Pons (tissue), 1 donor: ENCODE measurements at regions not wholly inside any gene's neighbourhood (a gene's known extent, or its start where the extent isn't known, plus 50 kb on each side); places are given as distances from the start of the nearest gene placed in this dataset.
"Not testable (repeated sequence)": the region's sequence is repeated elsewhere in the genome, so short reads cannot be mapped to it uniquely, and the experiment has no call there.

Experiments
- DNase-seq: peaks from one replicate; pipeline ENCODE4 v3.0.0-alpha.2; 2016; ENCODE audit warnings: low spot score

DNA sequence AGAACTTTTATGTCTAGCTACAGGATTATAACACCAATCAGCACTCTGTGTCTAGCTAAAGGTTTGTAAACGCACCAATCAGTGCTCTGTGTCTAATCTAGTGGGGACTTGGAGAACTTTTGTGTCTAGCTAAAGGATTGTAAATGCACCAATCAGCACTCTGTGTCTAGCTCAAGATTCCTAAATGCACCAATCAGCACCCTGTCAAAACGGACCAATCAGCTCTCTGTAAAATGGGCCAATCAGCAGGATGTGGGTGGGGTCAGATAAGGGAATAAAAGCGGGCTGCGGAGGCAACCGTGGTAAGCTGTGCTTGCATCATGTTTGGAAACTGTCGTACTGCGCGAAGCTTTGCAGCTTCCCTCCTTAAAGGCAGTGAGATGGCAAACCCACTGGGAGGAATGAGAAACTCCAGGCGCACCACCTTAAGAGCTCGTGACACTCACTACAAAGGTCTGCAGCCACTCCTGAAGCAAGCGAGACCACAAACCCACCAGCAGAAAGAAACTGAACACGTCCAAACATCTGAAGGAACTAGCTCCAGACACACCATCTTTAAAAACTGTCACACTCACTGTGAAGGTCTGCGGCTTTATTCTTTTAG is 112.1 kb upstream of the DUSP22 start:
- DNase-seq, result not testable (repeated sequence)

- no peak for DNase-seq
These were observed 111.1 kb upstream of the DUSP22 start for GRCh38 chr6:181049-181654.

DNA sequence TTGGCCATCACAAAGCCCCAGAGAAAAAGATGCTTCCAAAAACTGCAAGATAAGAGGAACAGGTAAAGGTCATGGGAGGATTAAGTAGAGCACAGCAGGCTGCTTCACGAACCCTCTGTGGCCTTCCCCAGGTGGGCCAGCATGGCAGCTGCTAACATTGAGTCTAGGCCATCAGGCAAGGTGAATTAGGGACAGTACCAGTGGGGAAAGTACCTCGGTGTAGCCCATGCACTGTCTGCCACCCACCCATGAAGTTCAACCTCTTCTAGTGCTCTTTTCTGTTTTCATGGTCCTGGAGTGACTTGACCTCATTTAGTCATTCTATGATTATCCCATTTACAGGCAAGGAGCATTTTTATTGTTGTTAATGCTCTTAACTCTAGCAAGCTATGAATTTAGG is 108.6 kb upstream of the DUSP22 start:
- no peak for DNase-seq

- no peak for DNase-seq
These were observed 108.1 kb upstream of the DUSP22 start for GRCh38 chr6:184161-184700.

DNA sequence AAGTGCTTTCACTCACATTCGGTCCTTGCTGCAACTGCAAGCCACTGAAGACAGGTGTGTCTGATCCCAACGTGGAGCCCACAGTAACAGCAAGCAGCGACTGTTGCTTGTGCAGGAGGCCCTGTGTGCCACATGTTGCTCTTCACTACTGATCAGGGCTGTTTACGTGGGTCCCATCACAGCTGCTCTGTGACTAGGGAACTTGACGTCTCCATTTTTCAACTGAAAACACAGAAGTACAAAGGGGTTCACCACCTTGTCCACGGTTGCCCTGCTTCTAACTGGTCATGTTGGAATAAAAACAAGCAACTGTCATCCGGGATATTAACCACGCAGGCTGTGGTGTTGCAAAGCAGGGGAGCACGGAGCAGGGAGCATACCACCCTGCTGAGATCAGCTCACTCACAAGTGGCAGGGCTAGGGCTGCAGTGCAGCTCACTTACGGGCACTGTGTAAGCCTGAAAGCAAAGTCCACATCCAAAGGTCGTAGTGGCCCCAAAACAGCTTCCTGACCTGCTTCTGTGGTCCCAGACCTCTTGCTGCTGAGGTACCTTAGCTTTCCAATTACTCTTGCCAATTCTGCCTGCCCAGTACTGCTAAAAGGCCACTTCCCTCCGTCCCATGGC is 105.8 kb upstream of the DUSP22 start:
- no peak for DNase-seq

- no peak for DNase-seq
These were observed 105.0 kb upstream of the DUSP22 start for GRCh38 chr6:187210-187861.

GRCh38 chr6:188821-189655 is 103.2 kb upstream of the DUSP22 start:
- peak; percentile 75 for DNase-seq

- DNase-seq, result no peak
These were observed 102.6 kb upstream of the DUSP22 start for GRCh38 chr6:189676-190075.

GRCh38 chr6:190596-191395 is 101.5 kb upstream of the DUSP22 start:
- no peak for DNase-seq

GRCh38 chr6:191487-192312 is 100.6 kb upstream of the DUSP22 start:
- no peak for DNase-seq

DNA sequence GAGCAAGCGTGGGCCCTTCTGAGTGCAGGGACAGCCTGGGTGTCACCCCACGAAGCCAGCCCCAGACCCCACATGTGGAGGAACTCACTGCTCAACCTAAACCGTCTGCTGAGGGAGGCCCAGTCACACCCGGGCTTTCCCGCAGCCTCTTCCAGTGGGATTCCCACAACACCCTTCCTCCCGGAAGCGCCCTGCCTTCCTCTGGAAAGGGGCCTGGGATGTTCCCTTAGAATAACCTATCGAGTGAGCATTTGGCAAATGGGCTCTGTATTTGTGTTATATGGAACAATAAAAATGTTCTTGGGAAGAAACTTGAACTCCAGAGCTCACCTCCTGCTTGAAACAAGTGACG is 100.0 kb upstream of the DUSP22 start:
- DNase-seq, result no peak

DNA sequence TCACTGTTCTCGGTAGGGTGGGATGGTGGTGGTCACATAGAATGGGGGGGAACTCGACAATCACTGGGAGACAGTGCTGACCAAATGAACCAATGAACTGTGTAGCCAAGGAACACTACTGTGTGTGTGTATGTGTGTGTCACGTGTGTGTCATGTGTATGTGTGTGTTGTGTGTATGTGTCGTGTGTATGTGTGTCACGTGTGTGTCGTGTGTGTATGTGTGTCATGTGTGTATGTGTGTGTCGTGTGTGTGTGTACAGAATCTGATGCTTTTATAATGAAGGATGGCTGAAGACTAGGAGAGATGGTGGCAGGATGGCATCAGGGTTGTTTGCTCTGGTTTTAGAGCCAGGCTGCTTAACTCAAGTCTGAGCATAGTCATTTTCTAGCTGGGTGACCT is 99.1 kb upstream of the DUSP22 start:
- no peak for DNase-seq

DNA sequence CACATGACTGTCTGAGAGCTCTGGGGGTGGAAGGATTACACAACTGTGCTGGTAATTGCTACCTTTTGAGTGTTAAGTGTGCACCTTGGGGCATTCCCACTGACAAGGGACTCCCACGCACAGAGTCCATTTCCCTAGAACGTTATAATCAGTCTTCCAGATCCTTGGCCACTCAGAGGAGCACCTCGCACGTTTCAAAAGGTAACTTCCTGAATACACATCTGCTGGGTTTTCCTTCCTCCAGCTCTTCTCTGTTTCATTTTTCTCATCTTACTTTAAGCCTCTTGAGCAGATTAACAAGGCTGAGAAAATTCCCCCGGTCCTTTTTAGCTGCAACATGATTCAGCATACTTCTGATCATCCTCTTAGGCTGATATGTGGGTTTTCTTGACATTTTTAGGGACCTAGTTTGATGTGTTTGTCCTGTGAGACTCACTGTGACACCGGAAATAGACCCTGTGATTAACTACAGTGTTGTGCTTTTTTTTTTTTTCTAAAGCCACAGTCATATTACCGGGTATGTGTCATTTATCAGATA is 98.4 kb upstream of the DUSP22 start:
- DNase-seq, result no peak

- DNase-seq, result no peak
These were observed 96.4 kb upstream of the DUSP22 start for GRCh38 chr6:195861-196360.

GRCh38 chr6:196543-196942 is 95.7 kb upstream of the DUSP22 start:
- no peak for DNase-seq

DNA sequence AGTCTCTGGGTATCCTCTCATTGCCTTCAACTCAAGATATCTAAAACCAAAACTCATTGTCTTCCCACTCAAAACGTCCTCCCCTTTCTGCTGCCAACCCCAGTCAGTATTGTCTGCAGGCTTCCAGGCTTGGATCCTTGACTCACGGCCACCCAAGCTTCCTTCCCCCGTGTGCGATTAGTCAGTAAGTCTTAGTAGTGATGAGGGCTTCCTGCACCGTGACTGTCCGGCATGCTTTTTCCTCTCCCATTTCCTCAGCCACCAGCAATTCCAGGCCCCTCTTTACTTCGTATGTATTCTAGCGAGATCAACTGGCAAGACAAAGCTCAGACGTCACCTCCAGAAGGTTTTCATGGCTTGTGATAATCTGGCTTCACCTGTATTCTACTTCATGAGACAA is 88.6 kb upstream of the DUSP22 start:
- DNase-seq, result no peak

- no peak for DNase-seq
These were observed 86.0 kb upstream of the DUSP22 start for GRCh38 chr6:206264-206663.

GRCh38 chr6:208364-208763 is 83.9 kb upstream of the DUSP22 start:
- no peak for DNase-seq

- DNase-seq, result no peak
These were observed 83.3 kb upstream of the DUSP22 start for GRCh38 chr6:208938-209337.
